Activated CD4-positive, alpha-beta memory T cell treated with anti-CD3 and anti-CD28 coated beads for 36 hours (primary cell): ENCODE measurements at regions not wholly inside any gene's neighbourhood (a gene's known extent, or its start where the extent isn't known, plus 50 kb on each side); places are given as distances from the start of the nearest gene placed in this dataset.
"Not testable (repeated sequence)": the region's sequence is repeated elsewhere in the genome, so short reads cannot be mapped to it uniquely, and the experiment has no call there.

ENCODE experiments used
- CTCF ChIA-PET: fragments of 350-600 bp; sonication (Branson Sonifier 250); formaldehyde crosslinking; loops from one replicate; lab custom pipeline; 2021; ENCODE audit warnings: antibody characterized with exemption, inconsistent platforms; lab: Charles Lee
- POLR2A ChIA-PET: fragments of 350-600 bp; sonication (Branson Sonifier 250); formaldehyde crosslinking; loops from one replicate; lab custom pipeline; 2021; ENCODE audit warnings: antibody characterized with exemption; lab: Charles Lee
- DNase-seq: peaks from one replicate; pipeline ENCODE4 v3.0.0-alpha.2; 2020
- H3K27ac Mint-ChIP-seq: one replicate; pipeline ENCODE4 v1.8.0; 2021; ENCODE audit warnings: mixed read lengths
- H3K27me3 Mint-ChIP-seq: one replicate; pipeline ENCODE4 v1.8.0; 2021; ENCODE audit warnings: mixed read lengths
- H3K36me3 Mint-ChIP-seq: one replicate; pipeline ENCODE4 v1.8.0; 2021; ENCODE audit warnings: mixed read lengths
- H3K4me1 Mint-ChIP-seq: one replicate; pipeline ENCODE4 v1.8.0; 2021; ENCODE audit warnings: low read depth, mixed read lengths
- H3K4me3 Mint-ChIP-seq: one replicate; pipeline ENCODE4 v1.8.0; 2021; ENCODE audit warnings: mild to moderate bottlenecking, mixed read lengths
- H3K9me3 Mint-ChIP-seq: one replicate; pipeline ENCODE4 v1.8.0; 2021; ENCODE audit warnings: mixed read lengths
- intact Hi-C: fragments of 100-400 bp; cut with micrococcal nuclease; formaldehyde crosslinking; loops from one replicate; pipeline ENCODE4 v1.15.1; 2023

- POLR2A ChIA-PET, H3K27ac Mint-ChIP-seq, H3K36me3 Mint-ChIP-seq, H3K27me3 Mint-ChIP-seq, H3K4me1 Mint-ChIP-seq, CTCF ChIA-PET, DNase-seq, H3K9me3 Mint-ChIP-seq, H3K4me3 Mint-ChIP-seq, intact Hi-C loops: not testable (repeated sequence)
These were observed 1335.8 kb downstream of the RPIA start for GRCh38 chr2:90027231-90027643.

- H3K27me3 Mint-ChIP-seq, POLR2A ChIA-PET, intact Hi-C loops, H3K4me1 Mint-ChIP-seq, H3K9me3 Mint-ChIP-seq, H3K4me3 Mint-ChIP-seq, H3K27ac Mint-ChIP-seq, H3K36me3 Mint-ChIP-seq, CTCF ChIA-PET, DNase-seq: not testable (repeated sequence)
These were observed 1337.1 kb downstream of the RPIA start for GRCh38 chr2:90028381-90029079.

DNA sequence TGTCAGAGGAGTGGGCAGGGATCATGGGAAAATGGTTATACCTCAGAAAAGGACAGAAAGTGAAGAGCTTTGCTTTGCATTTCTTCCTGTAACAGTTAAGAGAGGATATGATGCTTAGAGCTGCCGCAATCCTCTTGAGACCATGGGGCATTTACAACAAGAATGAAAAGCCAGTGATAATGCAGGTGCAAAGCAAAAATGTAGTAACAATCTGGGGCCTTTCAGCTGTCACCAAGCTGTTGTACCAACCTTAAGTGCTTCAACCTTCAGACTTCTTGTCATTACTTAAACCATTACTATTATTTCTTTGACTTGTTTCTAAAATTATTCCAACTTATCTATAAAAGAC, 1337.6 kb downstream of the RPIA start:
- POLR2A ChIA-PET, intact Hi-C loops: not testable (repeated sequence)

DNA sequence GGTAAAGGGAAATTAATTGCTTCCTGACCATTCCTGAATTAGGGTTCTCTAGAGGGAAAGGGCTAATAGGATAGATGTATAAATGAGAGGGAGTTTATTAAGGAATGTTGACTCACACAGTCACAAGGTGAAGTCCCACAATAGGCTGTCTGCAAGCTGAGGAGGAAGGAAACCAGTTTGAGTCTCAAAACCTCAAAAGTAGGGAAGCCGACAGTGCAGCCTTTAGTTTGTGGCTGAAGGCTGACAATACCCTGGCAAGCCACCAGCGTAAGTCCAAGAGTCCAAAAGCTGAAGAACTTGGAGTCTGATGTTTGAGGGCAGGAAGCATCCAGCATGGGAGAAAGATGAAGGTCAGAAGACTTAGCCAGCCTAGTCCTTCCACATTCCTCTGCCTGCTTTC, 1340.8 kb downstream of the RPIA start:
- H3K36me3 Mint-ChIP-seq, H3K4me3 Mint-ChIP-seq, H3K27me3 Mint-ChIP-seq, H3K9me3 Mint-ChIP-seq, POLR2A ChIA-PET, H3K27ac Mint-ChIP-seq, CTCF ChIA-PET, H3K4me1 Mint-ChIP-seq, intact Hi-C loops, DNase-seq: not testable (repeated sequence)

More for the DNA sequence above, 1337.6 kb downstream of the RPIA start:
- DNase-seq, H3K36me3 Mint-ChIP-seq, H3K27me3 Mint-ChIP-seq, H3K4me1 Mint-ChIP-seq, H3K4me3 Mint-ChIP-seq, H3K9me3 Mint-ChIP-seq, H3K27ac Mint-ChIP-seq, CTCF ChIA-PET: not testable (repeated sequence)

DNA sequence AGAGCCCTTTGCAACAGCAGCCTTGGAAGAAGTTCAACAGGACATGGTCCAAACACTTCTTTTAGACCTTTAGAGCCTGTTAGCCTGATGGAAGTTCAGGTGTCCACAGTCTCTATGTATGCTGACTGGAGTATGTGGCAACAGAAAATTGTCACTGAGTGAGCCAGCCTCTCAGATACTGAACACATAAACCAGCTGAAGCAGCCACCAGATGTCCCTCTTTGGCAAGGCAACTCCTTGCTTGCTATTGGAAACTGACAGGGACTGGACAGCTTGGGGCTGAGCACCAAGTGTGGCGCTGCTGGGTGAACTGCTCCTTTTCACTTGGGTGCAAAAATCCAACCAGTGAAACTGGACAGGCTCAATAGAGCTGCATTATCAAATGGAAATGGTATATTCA, 1344.9 kb downstream of the RPIA start:
- H3K4me3 Mint-ChIP-seq, H3K9me3 Mint-ChIP-seq, intact Hi-C loops, H3K4me1 Mint-ChIP-seq, DNase-seq, CTCF ChIA-PET, POLR2A ChIA-PET, H3K27ac Mint-ChIP-seq, H3K36me3 Mint-ChIP-seq, H3K27me3 Mint-ChIP-seq: not testable (repeated sequence)

DNA sequence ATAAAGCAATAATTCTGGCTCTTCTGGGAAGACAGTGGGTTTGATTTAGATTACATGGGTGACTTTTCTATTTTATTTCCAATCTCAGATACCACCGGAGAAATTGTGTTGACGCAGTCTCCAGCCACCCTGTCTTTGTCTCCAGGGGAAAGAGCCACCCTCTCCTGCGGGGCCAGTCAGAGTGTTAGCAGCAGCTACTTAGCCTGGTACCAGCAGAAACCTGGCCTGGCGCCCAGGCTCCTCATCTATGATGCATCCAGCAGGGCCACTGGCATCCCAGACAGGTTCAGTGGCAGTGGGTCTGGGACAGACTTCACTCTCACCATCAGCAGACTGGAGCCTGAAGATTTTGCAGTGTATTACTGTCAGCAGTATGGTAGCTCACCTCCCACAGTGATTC, 1347.6 kb downstream of the RPIA start:
- H3K4me3 Mint-ChIP-seq, H3K4me1 Mint-ChIP-seq, H3K36me3 Mint-ChIP-seq, POLR2A ChIA-PET, H3K27ac Mint-ChIP-seq, H3K9me3 Mint-ChIP-seq, DNase-seq, intact Hi-C loops, H3K27me3 Mint-ChIP-seq, CTCF ChIA-PET: not testable (repeated sequence)

- H3K27me3 Mint-ChIP-seq, CTCF ChIA-PET, intact Hi-C loops, POLR2A ChIA-PET, H3K36me3 Mint-ChIP-seq, H3K4me1 Mint-ChIP-seq, H3K27ac Mint-ChIP-seq, DNase-seq, H3K4me3 Mint-ChIP-seq, H3K9me3 Mint-ChIP-seq: not testable (repeated sequence)
These were observed 1356.3 kb downstream of the RPIA start for GRCh38 chr2:90047776-90048175.

DNA sequence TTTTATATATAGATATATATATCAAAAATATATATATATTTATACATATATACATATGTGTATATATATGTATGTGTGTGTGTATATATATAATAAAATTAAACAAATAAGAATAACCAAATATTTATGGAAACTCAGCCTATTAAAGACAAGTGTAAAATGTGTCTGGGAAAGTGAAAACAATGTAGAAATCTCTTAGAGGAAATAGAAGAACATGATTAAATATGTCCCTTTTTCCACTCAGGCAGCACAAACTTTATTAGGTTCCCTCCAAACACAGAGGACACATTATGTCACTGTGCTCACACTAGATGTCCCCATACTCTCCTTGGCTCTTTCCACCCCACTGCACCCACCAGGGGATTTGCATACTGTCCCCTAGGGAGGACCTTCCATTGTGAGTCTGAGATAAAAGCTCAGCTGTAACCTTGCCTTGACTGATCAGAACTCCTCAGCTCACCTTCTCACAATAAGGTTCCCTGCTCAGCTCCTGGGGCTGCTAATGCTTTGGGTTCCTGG, 1360.7 kb downstream of the RPIA start:
- H3K27ac Mint-ChIP-seq, intact Hi-C loops, H3K4me1 Mint-ChIP-seq, H3K27me3 Mint-ChIP-seq, POLR2A ChIA-PET, H3K4me3 Mint-ChIP-seq, H3K9me3 Mint-ChIP-seq, H3K36me3 Mint-ChIP-seq, CTCF ChIA-PET, DNase-seq: not testable (repeated sequence)

DNA sequence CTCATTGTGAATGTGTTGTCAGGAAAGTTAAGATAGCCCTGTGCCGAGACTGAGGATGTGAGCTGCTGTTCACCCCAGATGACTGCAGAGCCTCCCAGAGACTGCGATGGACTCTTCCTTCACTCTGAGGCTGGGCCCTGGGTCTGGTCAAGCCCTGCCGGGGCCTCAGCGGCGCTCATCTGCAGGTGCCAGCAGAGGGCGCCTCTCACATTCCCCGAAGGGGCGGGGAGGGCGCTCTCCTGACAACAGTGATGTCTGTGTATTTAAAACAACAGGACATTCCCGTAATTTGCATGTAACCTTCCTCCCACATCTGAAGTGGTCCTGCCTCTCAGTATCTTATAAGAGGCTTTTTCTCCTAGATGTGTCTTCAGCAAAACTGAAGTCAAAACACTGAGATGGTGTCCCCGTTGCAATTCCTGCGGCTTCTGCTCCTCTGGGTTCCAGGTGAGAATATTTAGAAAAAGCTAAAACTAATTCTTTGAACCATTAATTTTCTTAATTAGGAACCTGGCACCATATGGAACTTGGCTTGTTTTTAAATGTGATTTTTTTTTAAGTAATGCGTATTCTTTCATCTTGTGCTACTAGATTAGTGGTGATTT, 1377.9 kb downstream of the RPIA start:
- peaks cover 1% of the 10 kb centered on the region for H3K36me3 Mint-ChIP-seq
- ChIA-PET POLR2A (no interaction called here), CTCF (no interaction called here)
- DNase-seq, result no peak
- peaks cover 2% of the 10 kb centered on the region for H3K9me3 Mint-ChIP-seq
- intact Hi-C loops, result no loop called here
- H3K27ac Mint-ChIP-seq, result no peak overlapping the region
- peaks cover 2% of the 10 kb centered on the region for H3K27me3 Mint-ChIP-seq
- no peaks in the 10 kb centered on the region for H3K4me1 Mint-ChIP-seq
- no peak overlapping the region for H3K4me3 Mint-ChIP-seq

- ChIA-PET CTCF (interaction anchor here (1.1 kb wide), 1 partner anchor 10 kb away, joined by 3 read pairs; no protein-coding TSS in a partner anchor), POLR2A (no interaction called here)
- Mint-ChIP-seq H3K27me3 (peaks cover 2% of the 10 kb centered on the region), H3K27ac (no peak overlapping the region), H3K4me1 (no peaks in the 10 kb centered on the region), H3K4me3 (no peak overlapping the region), H3K36me3 (peaks cover 1% of the 10 kb centered on the region), H3K9me3 (peaks cover 5% of the 10 kb centered on the region)
- intact Hi-C loops, result no loop called here
- DNase-seq, result no peak
These were observed 1384.8 kb downstream of the RPIA start for GRCh38 chr2:90076311-90076710.

- H3K36me3 Mint-ChIP-seq, result peaks cover 1% of the 10 kb centered on the region
- no peak for DNase-seq
- H3K27ac Mint-ChIP-seq, result no peak overlapping the region
- H3K9me3 Mint-ChIP-seq, result peaks cover 5% of the 10 kb centered on the region
- ChIA-PET POLR2A (no interaction called here), CTCF (no interaction called here)
- H3K4me3 Mint-ChIP-seq, result no peak overlapping the region
- no peaks in the 10 kb centered on the region for H3K4me1 Mint-ChIP-seq
- intact Hi-C loops, result no loop called here
- peaks cover 2% of the 10 kb centered on the region for H3K27me3 Mint-ChIP-seq
These were observed 1386.5 kb downstream of the RPIA start for GRCh38 chr2:90077948-90078347.

- Mint-ChIP-seq H3K9me3 (peaks cover 3% of the 10 kb centered on the region), H3K4me1 (no peaks in the 10 kb centered on the region), H3K4me3 (no peak overlapping the region), H3K27me3 (no peaks in the 10 kb centered on the region), H3K27ac (no peak overlapping the region), H3K36me3 (no peaks in the 10 kb centered on the region)
- POLR2A ChIA-PET, result no interaction called here
- intact Hi-C loops, result no loop called here
- CTCF ChIA-PET, result no interaction called here
- no peak for DNase-seq
These were observed 1387.9 kb downstream of the RPIA start for GRCh38 chr2:90079374-90079773.

DNA sequence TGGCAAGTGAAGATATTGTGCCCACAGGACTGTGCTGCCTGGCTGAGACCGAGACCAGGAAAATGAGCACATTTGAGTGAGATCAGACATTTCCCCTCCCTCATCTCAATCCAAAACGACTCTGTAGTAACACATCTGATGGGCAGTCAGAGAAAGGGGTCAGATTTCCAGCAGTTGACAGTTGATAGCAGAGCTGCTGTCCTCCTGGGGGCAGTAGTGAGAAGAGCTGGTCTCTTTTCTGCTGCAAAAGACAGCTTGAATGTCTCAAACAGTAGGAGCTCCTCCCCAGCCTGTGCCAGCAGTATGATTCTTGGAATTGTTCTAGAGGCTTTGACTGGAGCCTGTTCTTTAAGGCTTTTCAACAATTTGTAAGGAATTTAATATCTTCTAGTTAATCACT, 1396.3 kb downstream of the RPIA start:
- DNase-seq, H3K27ac Mint-ChIP-seq, H3K4me3 Mint-ChIP-seq, H3K36me3 Mint-ChIP-seq, POLR2A ChIA-PET, H3K9me3 Mint-ChIP-seq, intact Hi-C loops, CTCF ChIA-PET, H3K4me1 Mint-ChIP-seq, H3K27me3 Mint-ChIP-seq: not testable (repeated sequence)
